ENCODE measurements at regions not wholly inside any gene's neighbourhood (a gene's known extent, or its start where the extent isn't known, plus 50 kb on each side); places are given as distances from the start of the nearest gene placed in this dataset.
"Not testable (repeated sequence)": the region's sequence is repeated elsewhere in the genome, so short reads cannot be mapped to it uniquely, and the experiment has no call there.

DNA sequence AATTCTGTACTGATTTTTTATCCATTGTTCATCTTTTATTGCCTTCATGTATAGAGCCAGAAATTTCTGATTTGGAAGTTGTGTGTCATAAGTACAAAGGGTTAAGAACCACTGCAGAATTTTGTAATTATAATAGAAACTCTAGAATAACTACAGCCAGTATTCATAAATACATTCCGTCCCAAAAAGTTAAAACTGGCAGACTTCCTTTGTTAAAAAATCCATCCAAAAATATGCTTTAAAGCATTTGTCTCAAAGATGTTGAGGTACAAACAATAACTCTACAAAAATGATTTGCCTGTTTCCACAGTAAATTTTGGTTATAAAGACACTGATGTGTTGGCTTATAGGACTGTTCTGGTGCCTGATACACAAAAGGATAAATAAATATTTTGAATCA, 436.6 kb downstream of the DTWD2 start:
- no peak for DNase-seq

DNA sequence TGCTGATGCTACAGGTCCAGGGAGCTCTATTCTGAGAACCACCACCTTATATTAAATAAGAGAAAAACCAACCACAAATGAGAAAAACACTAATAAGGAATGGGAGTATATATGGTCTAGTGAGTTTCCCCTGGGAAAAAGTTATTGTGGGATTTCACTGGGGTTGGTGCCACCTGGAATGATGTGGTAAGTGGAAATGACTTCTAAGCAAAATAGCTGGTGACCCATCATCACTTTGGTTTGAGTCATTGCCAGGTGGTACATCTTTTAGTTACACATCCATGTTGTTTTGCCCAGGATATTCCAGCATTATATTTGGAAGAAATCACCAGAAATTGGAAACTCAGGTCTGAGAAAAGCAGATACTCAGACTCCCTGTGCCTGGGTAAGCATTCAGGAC, 437.3 kb downstream of the DTWD2 start:
- DNase-seq: no peak

DNA sequence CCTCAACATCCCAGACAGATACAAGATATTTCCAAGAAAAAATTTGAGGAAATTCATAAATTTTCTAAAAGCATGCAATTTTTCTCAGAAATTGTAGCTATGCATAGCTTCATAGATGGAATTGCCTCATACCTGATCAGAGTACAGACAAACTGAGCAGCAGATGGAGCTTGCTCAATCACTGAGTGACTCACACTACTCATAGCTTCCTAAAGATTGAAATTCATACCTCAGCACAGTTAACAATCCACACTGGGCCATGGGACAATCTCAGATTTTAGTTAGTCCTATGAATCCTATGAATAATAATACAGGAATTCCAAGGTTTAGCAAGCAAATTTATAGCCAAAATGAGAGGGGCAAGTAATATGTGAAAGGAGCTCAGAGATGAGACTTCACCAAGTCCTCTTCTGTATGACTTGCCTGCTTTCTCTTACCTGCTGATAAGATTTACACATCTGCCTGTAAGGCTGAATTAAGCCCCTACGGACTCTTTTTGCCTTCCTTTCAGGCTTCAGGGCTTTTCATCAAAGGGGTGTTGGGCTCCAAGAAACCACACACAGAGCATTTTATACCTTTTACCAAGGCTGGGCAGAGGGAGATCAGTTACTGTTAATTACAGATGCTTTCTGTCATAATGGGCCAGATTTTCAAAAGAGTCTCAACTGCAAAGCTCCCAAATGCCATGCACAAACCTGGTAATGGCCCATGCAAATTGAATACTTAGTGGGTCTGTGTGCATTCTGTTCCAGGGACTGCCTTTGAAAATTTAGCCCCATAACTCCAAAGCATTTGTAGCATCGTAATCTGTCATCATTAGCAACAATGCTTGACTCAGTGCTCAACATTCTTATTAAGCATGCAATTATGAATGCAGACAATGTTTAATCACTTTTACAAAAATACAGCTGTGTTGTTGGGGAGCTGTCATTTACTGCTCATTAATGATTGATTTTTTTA, 439.3 kb downstream of the DTWD2 start:
- no peak for DNase-seq

DNA sequence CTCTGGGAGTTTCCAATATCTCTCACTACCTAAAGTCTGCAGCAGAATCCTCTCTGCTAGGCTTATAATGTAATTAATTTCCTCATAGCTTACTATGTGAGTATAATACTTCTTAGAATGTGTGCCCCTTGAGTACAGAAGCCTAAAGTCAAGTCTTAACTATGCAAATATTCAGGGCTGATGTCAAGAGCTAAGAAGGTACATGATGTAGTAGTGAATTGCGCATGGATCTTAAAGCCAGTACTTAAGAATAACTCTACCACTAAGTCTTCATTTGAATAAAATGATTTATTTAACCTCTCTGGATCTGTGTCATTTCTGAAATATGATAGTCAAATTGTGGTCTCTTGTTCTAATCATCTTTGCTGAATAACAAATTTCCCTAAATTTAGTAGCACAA, 442.9 kb downstream of the DTWD2 start:
- DNase-seq: no peak

DNA sequence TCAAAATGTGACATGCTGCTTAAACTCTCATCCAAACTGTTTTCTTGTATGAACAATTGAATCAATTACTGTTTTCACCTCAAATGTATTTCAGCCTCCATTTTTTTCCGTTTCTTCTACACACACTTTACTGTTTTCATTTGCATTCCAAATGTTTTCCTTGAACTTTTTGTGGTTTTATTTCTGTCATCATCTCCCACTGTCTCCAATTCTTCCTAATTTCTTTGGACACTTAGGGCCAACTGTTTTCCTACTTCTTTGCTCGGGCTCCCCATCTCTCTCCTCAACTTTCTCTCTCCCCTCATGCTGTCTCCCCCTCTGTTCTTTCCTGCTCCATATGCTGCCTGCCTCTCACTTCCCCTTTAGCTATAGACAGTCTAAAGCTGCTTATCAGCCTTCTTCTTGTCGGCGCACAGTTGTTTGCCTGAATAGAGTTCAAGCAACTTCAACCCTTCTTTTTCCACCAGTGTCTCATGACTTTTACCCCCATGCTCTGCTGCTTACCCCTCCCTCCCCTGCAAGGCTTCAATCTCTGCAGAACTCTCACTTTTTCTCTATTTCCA, 443.4 kb downstream of the DTWD2 start:
- no peak for DNase-seq

DNA sequence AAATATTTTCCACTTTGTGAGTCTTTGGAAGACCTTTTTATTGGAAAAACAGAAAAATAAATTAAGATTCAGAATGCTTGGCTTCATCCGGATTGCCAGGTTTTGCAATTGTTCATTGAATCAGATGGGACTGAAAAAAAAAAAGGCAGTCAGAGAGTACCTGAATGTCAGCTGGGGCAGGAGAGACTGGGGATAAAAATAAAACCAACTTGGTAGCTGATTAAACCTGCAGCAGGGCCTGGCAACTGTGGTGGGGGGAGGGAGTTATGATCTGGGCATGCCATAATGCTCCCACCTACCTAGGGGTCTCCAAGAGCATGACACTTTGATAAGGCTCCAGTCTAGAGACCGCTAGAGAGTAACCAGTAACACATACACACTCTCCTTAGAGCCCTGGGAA, 454.4 kb downstream of the DTWD2 start:
- DNase-seq: no peak

DNA sequence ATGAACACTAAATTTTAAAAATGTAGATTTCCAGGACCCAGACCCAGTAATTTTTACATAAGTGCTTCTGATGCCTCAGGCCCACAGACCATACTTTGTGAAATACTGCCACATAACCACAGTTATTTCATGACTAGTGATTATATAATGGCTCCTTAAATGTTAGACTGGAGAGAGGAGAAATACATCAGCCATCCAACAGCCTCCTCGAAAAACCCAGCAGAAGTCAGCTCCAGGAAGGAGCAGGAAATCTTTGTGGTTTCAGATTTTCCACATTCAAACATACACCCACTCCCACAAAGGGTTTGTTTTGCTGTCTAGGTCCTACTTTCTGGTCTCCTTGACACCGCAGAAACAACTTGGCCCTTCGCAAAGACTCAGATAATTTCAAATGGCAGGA, 455.2 kb downstream of the DTWD2 start:
- no peak for DNase-seq

DNA sequence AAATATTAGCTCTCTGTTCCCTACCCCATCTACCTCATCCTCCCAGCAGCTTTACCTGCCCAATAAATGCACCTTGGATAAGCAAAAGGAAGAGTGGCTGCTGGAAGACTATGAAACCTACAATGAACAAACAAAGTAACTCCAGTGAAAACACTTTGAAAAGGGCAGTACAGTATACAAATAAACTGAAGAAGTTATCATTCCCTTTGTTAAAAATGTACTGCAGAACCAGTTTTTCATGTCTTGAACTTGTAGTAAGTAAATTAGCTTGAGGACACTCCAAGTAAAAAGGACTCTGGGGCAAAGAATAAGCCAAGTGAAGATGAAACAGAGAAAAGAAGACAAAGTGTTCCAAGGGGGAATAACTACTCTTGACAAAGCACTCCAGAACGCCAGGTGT, 457.1 kb downstream of the DTWD2 start:
- DNase-seq: no peak

DNA sequence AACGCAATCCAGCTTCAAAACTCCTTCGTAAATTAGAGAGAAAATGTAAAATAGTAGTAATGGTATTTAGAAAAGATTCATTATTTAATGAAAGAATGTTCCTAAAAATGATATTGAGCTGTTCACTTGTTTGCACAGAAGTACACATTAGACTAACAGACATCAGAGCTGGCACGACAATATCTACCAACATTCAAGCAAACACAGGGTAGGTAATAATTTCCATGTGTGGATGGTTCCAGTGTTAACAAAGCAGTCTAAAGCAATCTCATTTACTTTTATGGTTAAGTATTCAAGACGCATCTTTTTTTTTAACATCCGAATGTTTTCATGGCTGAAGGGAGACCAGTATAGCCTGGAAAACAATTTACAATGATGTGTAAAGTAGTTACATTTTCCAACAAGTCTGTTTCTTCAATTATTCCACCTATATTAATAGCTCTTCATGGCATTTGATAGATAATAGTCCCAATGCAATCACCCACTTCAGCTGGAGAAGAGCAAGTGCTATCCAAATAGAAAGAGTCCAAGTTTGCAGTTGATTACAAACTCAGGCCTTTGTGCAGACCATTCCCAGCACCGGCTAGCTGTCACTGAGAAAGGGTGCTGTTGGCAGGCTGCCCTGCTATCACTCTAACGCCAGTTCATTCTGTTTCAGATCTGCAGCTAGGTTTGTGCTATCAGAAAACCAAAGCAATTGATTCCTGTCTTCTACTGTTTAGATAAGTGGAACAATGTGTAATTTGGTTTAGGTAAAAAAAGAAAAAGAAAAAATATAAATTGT, 458.8 kb downstream of the DTWD2 start:
- no peak for DNase-seq

DNA sequence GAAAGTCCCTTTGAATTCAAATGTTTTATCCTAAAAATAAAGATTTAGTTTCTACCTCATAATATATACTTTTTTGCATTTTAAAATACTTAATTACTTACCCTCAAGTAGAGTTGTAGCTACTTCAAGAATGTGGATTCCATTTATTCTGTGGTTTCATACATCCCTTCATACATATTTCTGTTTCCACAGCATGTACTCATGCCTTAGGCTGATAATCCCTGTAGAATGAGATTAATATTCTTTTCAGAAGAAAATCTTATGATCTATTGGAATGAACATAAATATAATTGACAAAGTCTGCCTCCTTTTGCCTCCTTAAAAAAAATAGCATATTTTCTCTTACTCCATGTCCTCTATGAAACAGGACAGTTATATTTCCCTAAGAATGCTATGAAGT, 465.7 kb downstream of the DTWD2 start:
- no peak for DNase-seq

DNA sequence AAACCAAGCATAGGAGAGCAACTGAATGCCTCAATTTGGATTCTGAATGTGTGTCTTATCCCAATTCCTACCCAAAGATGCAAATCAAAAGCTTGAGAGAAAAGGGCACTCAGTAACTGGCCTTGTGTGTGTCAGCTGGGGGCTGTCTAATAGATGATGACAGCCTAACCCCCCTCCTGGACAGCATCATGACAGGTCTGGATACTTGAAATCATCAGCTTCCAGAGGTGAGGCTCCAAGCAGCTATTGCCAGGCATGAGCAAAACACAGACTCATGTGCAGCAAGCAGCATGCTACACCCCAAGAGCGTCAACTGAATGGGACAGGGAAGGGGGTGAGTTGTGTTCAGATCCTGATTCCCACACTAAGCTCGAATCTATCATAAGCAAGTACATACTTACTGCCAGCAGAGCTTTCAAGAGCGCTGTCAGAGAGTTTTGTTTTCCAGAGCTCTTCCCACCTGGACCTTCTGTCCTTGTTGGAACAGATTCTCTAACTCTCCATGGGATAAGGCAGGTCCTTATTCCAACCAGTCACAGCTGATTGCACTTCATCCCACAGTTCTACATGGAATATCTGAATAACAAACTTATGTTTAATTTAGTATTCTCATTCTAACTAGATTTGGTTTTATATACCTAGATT, 467.5 kb downstream of the DTWD2 start:
- no peak for DNase-seq

DNA sequence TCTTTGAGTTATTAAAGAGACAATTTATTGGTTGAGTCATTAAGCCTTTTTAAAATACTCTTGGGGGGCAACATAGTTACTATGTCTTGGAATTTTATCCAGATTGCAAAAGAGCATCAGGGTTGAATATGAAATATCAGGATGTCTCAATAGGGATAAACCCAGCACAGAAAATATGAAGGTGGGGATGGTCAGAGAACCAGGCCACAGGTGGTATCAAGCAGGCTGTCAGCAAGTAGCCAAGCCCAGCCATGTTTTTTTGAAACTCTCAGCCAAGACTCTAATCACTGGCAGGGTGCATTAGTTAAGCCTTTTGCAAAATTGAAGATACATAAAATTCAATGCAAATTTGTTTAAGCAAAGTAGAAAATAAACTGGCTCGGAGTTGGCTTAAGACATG, 468.9 kb downstream of the DTWD2 start:
- DNase-seq: no peak

DNA sequence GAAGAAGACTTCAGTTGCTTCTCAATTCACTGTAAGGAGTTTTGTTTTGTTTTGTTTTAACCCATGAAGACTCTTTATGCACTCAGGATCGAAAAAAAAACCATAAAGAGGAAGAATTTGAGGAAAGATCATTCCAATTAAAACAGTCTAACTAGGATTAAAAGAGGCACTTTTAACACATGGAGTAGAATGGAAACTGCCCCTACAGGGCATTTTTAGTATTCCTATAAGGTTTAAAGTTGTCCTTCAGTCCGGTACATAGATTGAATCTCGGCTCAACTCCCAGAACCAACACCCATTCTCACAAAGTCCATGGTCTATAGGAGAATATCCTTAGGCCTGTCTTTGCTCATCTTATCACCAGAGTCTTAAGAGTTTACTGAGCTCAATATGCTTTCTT, 469.6 kb downstream of the DTWD2 start:
- no peak for DNase-seq

DNA sequence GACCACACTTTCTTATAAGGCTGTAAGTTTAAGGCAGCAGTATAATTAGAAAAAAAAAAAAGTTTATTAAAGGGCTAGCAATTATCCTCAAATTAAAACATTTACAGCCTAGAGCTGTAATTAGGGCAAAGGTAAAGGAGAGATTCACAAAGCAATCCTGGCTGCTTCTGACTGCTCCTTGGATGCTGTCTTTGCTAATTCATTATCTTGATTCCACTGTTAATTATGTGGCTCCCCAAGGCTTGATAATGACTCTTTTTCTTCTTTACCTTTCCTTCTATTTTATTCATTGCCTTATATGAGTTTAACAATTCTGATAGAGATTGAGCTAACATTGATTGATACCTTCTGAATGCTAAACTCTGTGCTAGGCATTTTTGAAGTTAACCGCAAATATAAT, 476.5 kb downstream of the DTWD2 start:
- DNase-seq: no peak

DNA sequence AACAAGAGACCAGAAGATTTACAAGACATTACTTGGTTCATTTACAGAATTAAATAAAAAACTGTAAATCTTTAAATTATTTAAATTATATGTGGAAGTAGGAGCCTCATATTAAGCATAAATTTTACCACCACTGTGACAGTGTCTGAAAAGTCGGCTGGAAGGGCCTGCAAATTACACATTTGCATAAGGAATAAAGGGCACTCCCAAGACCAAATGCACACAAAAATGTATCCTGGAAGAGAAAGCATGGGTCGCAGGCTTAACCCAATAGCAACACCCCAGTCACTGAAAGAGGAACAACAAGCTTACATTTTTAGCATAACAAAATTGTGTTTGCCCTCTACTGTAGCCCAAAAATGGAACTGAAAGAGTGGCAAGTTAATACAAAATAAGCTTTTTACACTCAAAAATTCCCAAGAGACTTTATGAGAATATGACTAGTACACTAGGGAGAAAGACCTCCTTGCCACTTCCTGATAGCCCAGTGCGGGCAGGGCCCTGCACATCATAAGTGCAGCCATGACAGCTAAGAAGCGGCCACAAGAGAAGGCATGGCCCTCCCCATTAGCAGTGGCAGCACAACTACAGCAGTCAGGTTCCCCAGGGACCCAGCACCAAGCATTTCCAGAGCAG, 482.0 kb downstream of the DTWD2 start:
- no peak for DNase-seq

DNA sequence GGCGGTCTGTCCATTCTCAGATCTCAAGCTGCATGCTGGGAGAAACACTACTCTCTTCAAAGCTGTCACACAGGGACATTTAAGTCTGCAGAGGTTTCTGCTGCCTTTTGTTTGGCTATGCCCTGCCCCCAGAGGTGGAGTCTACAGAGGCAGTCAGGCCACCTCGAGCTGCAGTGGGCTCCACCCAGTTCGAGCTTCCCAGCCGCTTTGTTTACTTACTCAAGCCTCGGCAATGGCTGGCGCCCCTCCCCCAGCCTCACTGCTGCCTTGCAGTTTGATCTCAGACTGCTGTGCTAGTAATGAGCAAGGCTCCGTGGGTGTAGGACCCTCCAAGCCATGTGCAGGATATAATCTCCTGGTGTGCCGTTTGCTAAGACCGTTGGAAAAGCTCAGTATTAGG, 486.1 kb downstream of the DTWD2 start:
- not testable (repeated sequence) for DNase-seq

DNA sequence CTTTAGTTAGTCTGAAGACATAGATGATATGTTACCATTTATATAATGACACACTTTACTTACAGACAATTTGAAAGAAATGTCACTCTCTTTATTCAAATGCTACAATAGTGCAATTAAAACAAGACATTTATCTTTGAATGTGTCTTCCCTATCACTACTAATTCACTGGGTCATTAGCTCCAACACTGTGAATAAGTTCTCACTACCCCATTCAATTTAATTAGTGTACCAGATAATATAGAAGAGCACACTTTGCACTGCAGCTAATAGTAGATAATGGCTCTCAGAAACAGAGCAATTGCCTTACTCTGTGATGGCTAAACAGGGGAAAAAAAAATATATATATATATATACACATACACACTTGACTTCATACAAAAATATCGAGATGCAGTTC, 497.0 kb downstream of the DTWD2 start:
- DNase-seq: no peak

DNA sequence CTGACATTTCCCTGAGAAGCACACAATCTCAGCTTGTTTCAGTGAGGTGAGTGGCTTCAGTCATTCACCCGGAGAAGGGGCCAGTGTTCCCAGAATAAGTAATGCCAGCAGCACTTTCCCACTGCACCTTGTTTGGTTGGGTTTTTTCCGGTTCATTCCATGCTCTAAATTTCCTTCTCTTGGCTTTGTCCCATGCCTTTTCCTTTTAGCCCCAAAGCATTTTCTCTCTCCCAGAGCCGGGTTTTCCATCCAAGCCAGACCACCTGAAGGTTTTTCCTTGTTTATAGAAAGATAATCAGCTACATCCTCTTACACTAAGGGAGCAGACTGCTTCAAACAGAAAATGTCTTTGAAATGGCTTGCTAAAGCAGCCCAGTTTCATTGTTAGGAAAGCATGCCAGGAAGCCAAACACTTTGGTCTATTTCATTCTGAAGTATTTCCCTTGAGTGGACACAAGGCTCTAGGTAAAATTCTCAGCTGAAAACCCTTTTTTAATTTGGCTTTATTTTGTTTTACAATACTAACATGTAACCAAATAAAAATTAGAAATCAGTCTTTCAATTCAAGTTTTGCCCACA, 501.6 kb downstream of the DTWD2 start:
- DNase-seq: no peak

DNA sequence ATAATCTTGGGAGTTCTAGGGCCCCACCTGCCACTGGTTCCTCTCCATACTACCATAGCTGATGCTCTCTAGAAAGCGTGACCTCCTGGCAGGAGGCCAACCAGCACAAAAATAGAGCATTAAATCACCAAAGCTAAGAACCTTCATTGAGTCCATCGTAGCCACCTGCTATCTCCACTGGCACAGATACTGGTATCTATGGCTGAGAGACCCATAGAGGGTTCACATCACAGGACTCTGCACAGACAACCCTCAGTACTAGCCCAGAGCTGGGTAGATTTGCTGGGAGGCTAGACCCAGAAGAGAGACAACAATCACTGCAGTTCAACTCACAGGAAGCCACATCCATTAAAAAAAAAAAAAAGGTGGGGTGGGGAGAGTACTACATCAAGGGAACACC, 509.1 kb downstream of the DTWD2 start:
- DNase-seq: no peak

DNA sequence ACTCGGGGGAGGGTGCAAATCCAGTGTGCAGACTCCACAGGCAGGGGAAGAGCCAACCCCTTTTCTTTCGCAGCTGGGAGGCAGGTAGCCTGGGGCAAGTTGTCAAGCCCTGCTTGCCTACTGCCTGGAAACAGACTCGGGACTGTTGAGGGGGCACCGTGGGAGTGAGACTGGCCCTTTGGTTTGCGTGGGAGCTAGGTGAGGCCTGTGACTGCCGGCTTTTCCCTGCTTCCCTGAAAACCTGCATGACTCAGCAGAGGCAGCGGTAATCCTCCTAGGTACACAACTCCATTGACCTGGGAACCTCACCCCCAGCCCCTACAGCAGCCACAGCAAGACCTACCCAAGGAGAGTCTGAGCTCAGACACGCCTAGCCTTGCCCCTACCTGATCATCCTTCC, 509.5 kb downstream of the DTWD2 start:
- DNase-seq: no peak

DNA sequence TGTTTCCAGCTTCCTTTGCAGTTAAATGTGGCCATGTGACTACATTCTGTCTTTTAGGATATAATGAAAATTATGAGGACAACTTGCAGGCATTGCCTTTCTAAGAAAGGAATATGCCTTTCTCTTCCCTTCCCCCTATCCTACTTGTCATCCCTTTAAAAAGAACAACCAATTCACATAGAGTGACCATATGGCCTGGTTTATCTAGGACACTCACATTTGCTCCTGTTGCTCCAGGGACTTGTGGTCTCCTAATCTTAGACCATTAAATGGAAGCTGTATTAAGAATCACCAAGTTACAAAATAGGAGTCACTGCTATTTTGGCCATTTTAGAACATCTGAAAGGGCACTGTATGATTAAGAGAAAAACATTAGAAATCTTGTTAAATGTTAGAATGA, 520.3 kb downstream of the DTWD2 start:
- no peak for DNase-seq

DNA sequence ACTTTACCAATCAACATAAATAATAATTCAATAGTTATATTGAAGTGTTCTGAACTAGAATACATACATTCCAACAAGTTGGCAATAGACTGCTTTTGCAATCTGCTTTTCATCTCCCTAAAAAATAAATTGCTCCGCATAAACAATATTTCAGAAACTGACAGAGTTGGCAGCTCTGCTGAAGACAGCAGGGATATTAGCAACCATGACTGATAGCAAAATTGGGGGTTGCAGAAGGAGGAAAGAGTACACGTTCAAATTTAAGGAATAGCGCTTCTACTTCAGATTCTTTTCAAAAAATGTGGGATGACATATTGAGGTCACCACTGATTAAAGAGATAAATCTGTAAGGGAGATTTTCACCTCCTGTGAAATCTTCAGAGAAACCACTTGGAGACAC, 521.2 kb downstream of the DTWD2 start:
- DNase-seq: no peak

DNA sequence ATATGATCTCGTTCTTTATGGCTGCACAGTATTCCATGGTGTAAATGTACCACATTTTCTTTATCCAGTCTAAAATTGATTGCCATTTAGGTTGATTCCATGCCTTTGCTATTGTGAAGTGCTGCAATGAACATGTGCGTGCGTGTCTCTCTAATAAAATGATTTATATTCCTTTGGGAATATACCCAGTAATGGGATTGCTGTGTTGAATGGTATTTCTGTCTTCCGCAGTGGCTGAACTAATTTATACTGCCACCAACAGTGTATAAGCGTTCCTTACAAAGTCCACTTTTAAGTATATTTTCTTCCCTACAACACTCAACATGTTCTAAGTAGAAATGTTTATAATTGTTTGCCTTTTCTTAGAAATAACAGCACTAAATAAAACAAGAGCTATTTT, 521.9 kb downstream of the DTWD2 start:
- DNase-seq: no peak
